Esophagus muscularis mucosa (tissue), 4 donors: ENCODE measurements at regions not wholly inside any gene's neighbourhood (a gene's known extent, or its start where the extent isn't known, plus 50 kb on each side); places are given as distances from the start of the nearest gene placed in this dataset.

Experiments
- DNase-seq: peaks from one replicate; pipeline ENCODE4 v3.0.0-alpha.2; 2017; ENCODE audit errors: extremely low spot score
- H3K27ac ChIP-seq, 4 donors: fragments of 200-600 bp; sonication (generic); replicated peaks in 1 of 4; 1 replicate in 3 of 4; 2 replicates in 1 of 4; pipeline ENCODE4 v1.5.1; 2016 to 2019; ENCODE audit warnings: mild to moderate bottlenecking in 1 of 4
- H3K27me3 ChIP-seq, 4 donors: fragments of 200-600 bp; sonication (generic); one replicate each; pipeline versions ENCODE4 v1.5.1 to v1.6.0; 2016 to 2019
- H3K36me3 ChIP-seq, 4 donors: fragments of 200-600 bp; sonication (generic); one replicate each; pipeline ENCODE4 v1.5.1; 2016 to 2019
- H3K4me1 ChIP-seq, 4 donors: fragments of 200-600 bp; sonication (generic); one replicate each; pipeline ENCODE4 v1.5.1; 2016 to 2019
- H3K4me3 ChIP-seq, 4 donors: fragments of 200-600 bp; sonication (generic); 1 replicate in 2 of 4; 2 replicates in 2 of 4; pipeline ENCODE4 v1.5.1; 2016 to 2019; ENCODE audit warnings: mild to moderate bottlenecking in 4 of 4, moderate library complexity in 1 of 4
- H3K9me3 ChIP-seq, 4 donors: fragments of 200-600 bp; sonication (generic); 1 replicate in 3 of 4; 2 replicates in 1 of 4; pipeline ENCODE4 v1.5.1; 2016 to 2019
- EP300 ChIP-seq: sonication (generic); formaldehyde crosslinking; IDR thresholded peaks from one replicate; pipeline ENCODE4 v1.6.1; 2017; ENCODE audit warnings: antibody characterized with exemption
- POLR2A ChIP-seq: fragments of 450-650 bp; IDR thresholded peaks from one replicate; pipeline ENCODE4 v1.6.1; 2017; ENCODE audit warnings: antibody characterized with exemption, moderate library complexity, mild to moderate bottlenecking, low read depth
- POLR2AphosphoS5 ChIP-seq, 2 donors: sonication (generic); formaldehyde crosslinking; IDR thresholded peaks; one replicate each; pipeline ENCODE4 v1.6.1; 2017; ENCODE audit warnings: antibody characterized with exemption in 2 of 2
- WGBS: methylation state at CpG from one replicate; pipeline ENCODE4 v1.1.5; 2018; 5-methylcytosine and 5-hydroxymethylcytosine counted together
- intact Hi-C: fragments of 100-400 bp; cut with DNase I; formaldehyde crosslinking; loops from one replicate; pipeline ENCODE4 v1.15.1; 2023
- TF ChIP-seq, protein P1 (sequence below), 3 experiments: fragments of 200-600 bp in 2 of 3; fragments of 450-650 bp in 1 of 3; sonication (generic) in 2 of 3; IDR thresholded peaks; one replicate each; pipeline ENCODE4 v1.5.1; 2017 to 2019; ENCODE audit warnings: antibody characterized with exemption in 3 of 3, mild to moderate bottlenecking in 2 of 3, moderate library complexity in 1 of 3

DNA sequence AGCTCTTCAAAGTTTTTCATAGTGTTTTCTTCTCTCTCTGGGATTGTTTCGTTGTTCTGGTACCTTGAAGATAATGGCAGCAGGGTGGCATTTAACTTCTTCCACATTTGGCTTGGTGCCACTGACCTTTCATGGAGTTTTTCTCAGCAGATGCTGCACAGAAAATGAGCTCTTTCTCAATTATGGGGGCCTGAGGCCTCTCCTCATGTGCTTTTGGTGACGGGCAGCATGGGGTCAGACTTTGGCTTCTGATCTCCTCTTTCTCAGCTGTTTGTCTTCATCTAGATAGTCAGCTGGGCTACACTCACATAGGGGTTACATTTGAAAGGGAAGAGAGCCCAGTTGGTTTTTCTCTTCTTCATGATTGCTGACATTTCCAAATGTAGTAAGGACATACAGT lies 76.3 kb downstream of the FAT3 start:
- no peaks in the 10 kb centered on the region for H3K9me3 ChIP-seq
- TF ChIP-seq POLR2A (no peak), POLR2AphosphoS5 (IDR thresholded peaks at IDR 0.05) (no peak), EP300 (no peak)
- TF ChIP-seq, protein P1, sequence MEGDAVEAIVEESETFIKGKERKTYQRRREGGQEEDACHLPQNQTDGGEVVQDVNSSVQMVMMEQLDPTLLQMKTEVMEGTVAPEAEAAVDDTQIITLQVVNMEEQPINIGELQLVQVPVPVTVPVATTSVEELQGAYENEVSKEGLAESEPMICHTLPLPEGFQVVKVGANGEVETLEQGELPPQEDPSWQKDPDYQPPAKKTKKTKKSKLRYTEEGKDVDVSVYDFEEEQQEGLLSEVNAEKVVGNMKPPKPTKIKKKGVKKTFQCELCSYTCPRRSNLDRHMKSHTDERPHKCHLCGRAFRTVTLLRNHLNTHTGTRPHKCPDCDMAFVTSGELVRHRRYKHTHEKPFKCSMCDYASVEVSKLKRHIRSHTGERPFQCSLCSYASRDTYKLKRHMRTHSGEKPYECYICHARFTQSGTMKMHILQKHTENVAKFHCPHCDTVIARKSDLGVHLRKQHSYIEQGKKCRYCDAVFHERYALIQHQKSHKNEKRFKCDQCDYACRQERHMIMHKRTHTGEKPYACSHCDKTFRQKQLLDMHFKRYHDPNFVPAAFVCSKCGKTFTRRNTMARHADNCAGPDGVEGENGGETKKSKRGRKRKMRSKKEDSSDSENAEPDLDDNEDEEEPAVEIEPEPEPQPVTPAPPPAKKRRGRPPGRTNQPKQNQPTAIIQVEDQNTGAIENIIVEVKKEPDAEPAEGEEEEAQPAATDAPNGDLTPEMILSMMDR (IDR thresholded peaks at IDR 0.05): no peak
- no peak overlapping the region for H3K27ac ChIP-seq
- intact Hi-C loops: no loop called here
- 96% methylated on average over 2 of the region's 2 CpGs for WGBS
- H3K27me3 ChIP-seq: no peaks in the 10 kb centered on the region
- no peak for DNase-seq
- no peaks in the 10 kb centered on the region for H3K4me1 ChIP-seq
- no peak overlapping the region for H3K4me3 ChIP-seq
- H3K36me3 ChIP-seq: no peaks in the 10 kb centered on the region

DNA sequence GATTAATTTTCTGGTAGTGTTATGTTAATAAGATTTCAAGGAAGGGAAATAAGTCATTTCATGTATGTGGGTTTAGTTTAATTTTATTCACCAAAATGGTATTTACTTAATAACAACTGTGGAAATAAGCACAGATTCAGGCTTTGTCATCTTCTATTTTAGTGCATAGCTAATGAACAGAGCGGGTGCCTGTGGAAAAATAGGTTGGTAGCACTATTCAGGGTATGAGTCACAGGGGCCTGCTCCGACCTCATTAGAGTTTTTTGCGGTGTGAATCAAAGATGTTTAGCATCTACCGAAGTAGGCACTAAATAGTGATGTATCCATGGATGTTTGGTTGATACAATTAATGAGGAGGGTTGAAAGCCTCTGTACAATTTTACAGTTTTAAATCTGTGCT lies 78.2 kb downstream of the FAT3 start:
- Histone ChIP-seq H3K36me3 (no peaks in the 10 kb centered on the region), H3K27ac (no peak overlapping the region), H3K4me1 (peaks cover 0 to 6% (median 1%) of the 10 kb centered on the region in 4 donors), H3K9me3 (no peaks in the 10 kb centered on the region), H3K27me3 (no peaks in the 10 kb centered on the region), H3K4me3 (no peak overlapping the region)
- no peak for TF ChIP-seq POLR2AphosphoS5 (IDR thresholded peaks at IDR 0.05)
- no peak for TF ChIP-seq POLR2A
- TF ChIP-seq, protein P1 (IDR thresholded peaks at IDR 0.05): no peak
- no peak for TF ChIP-seq EP300
- WGBS: 84% methylated on average over 4 of the region's 4 CpGs
- DNase-seq: peak; percentile 70
- intact Hi-C loops: no loop called here

DNA sequence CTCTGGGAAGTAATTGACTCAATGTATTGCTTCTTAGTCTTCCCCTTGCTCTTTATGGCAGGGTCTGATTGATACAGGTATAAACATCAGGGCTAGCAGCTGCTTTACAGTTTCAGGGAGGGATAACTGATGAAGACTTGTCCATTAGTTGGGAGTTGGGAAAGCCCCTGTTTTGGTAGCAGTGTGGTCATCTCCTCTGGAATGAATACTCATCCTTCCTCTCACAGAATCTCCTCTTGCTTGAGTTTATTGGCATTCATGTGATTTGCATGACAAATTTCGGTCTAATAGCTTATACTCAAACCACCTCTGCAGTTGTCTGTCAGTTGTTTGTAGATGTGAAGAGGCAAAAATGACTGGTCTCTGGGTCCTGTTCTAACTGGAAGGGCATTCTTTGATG lies 79.7 kb downstream of the FAT3 start:
- TF ChIP-seq POLR2A (no peak), EP300 (no peak), POLR2AphosphoS5 (IDR thresholded peaks at IDR 0.05) (no peak)
- TF ChIP-seq, protein P1 (IDR thresholded peaks at IDR 0.05): no peak
- Histone ChIP-seq H3K4me3 (no peak overlapping the region), H3K36me3 (no peaks in the 10 kb centered on the region), H3K27me3 (no peaks in the 10 kb centered on the region), H3K4me1 (peaks cover 0 to 6% (median 1%) of the 10 kb centered on the region in 4 donors), H3K9me3 (no peaks in the 10 kb centered on the region), H3K27ac (no peak overlapping the region)
- no peak for DNase-seq
- intact Hi-C loops: no loop called here
- WGBS: 89% methylated on average over 1 of the region's 1 CpG

DNA sequence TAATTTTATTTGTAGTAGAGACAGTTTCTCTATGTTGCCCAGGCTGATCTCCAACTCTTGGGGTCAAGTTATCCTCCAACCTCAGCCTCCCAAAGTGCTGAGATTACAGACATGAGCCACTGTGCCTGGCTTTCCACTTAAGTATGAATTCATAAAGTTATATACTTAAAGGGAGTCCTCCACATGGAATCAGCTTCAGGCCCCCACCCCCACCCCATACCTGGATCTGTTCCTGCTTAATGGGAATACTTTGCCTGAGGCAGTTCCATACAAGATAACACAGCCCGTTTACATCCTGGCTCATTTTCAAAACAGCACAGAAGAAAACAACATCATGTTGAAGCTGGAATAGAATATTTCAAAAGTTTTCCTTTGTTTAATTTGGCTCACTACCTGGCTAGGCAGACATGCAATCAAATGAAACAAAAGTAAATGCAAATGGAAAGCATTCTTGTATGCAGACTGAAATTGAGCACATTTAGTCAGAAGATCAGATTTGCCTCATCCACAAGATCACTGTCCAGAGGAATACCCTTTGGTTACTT lies 82.4 kb downstream of the FAT3 start:
- Histone ChIP-seq H3K4me3 (no peak overlapping the region), H3K27me3 (no peaks in the 10 kb centered on the region), H3K27ac (no peak overlapping the region), H3K36me3 (no peaks in the 10 kb centered on the region), H3K9me3 (no peaks in the 10 kb centered on the region), H3K4me1 (peaks cover 0 to 6% (median 1%) of the 10 kb centered on the region in 4 donors)
- intact Hi-C loops: no loop called here
- no peak for TF ChIP-seq POLR2A
- TF ChIP-seq, protein P1 (IDR thresholded peaks at IDR 0.05): no peak
- no peak for TF ChIP-seq POLR2AphosphoS5 (IDR thresholded peaks at IDR 0.05)
- TF ChIP-seq EP300: no peak
- 33% methylated on average over 1 of the region's 1 CpG for WGBS
- DNase-seq: peak; percentile 31

DNA sequence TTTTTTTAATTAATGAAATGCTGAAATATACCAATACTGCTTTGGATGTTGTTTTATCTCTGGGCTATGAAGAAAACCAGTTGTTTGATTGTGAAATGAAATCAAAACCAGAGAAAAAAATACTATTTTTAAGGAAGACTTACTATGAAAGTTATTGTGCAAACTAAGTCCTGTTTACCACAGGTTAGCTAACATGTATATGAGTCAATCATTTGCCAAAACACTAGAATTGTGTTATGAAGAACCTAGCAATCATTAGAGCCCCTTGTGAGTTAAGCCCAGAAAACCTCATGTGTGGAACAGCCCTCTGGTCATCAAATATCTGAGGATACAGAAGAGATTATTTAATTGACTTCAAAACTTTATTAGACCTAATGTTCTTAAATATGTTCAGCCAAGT lies 83.7 kb downstream of the FAT3 start:
- H3K27me3 ChIP-seq: no peaks in the 10 kb centered on the region
- peaks cover 0 to 6% (median 1%) of the 10 kb centered on the region in 4 donors for H3K4me1 ChIP-seq
- DNase-seq: no peak
- no peaks in the 10 kb centered on the region for H3K9me3 ChIP-seq
- no peak overlapping the region for H3K27ac ChIP-seq
- intact Hi-C loops: no loop called here
- TF ChIP-seq, protein P1 (IDR thresholded peaks at IDR 0.05): no peak
- TF ChIP-seq POLR2A: no peak
- H3K4me3 ChIP-seq: no peak overlapping the region
- no peaks in the 10 kb centered on the region for H3K36me3 ChIP-seq
